ENCODE measurements at regions not wholly inside any gene's neighbourhood (a gene's known extent, or its start where the extent isn't known, plus 50 kb on each side); places are given as distances from the start of the nearest gene placed in this dataset.

DNA sequence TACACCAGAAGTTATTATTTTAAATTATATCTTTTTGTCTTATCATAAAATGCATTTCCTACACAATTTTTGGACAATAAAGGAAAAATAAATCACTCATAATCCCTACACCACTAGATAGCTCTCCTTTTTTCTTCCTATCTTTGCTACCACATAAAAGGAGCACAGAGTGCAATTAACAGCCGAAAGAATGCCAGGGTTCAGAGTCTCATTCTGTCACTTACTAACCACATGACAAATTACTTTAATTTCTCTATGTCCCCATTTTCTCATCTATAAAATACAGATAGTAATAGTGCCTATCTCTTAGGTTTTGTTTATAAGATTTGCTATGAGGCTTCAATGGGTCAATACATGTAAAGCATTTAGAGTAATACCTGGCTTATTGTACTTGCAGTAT lies 158.7 kb upstream of the GRIN3A start:
- WGBS (ENCODE audit: insufficient coverage) = no CpG with 5 or more reads among the region's 1 CpG
- Histone ChIP-seq H3K4me3 (ENCODE audit: control insufficient read depth in 1 of 2, extremely low read depth in 1 of 2, low read length in 1 of 2) (no peak overlapping the region), H3K4me1 (ENCODE audit: control insufficient read depth in 1 of 2, extremely low read depth in 1 of 2, insufficient read depth in 2 of 2, low read length in 2 of 2) (no peaks in the 10 kb centered on the region), H3K27ac (ENCODE audit: low read length) (no peak overlapping the region), H3K9me3 (no peaks in the 10 kb centered on the region), H3K36me3 (ENCODE audit: control insufficient read depth in 2 of 2, extremely low read depth in 1 of 2, insufficient read depth in 1 of 2, low read length in 1 of 2) (no peaks in the 10 kb centered on the region), H3K27me3 (replicated peaks in 1 of 2; ENCODE audit: control insufficient read depth in 2 of 2, extremely low read depth in 1 of 2, insufficient read depth in 2 of 2, low read length in 1 of 2) (no peaks in the 10 kb centered on the region)
- no peak for ATAC-seq (replicated peaks in 1 of 4)
- Mint-ChIP-seq H3K27me3 (no peaks in the 10 kb centered on the region), H3K4me1 (no peaks in the 10 kb centered on the region), H3K4me3 (no peak overlapping the region), H3K27ac (no peak overlapping the region), H3K9me3 (peaks cover 0 to 11% (median 0%) of the 10 kb centered on the region in 3 donors), H3K36me3 (no peaks in the 10 kb centered on the region)
- ChIA-PET POLR2A (no interaction called here), CTCF (no interaction called here)
- no peak for DNase-seq

DNA sequence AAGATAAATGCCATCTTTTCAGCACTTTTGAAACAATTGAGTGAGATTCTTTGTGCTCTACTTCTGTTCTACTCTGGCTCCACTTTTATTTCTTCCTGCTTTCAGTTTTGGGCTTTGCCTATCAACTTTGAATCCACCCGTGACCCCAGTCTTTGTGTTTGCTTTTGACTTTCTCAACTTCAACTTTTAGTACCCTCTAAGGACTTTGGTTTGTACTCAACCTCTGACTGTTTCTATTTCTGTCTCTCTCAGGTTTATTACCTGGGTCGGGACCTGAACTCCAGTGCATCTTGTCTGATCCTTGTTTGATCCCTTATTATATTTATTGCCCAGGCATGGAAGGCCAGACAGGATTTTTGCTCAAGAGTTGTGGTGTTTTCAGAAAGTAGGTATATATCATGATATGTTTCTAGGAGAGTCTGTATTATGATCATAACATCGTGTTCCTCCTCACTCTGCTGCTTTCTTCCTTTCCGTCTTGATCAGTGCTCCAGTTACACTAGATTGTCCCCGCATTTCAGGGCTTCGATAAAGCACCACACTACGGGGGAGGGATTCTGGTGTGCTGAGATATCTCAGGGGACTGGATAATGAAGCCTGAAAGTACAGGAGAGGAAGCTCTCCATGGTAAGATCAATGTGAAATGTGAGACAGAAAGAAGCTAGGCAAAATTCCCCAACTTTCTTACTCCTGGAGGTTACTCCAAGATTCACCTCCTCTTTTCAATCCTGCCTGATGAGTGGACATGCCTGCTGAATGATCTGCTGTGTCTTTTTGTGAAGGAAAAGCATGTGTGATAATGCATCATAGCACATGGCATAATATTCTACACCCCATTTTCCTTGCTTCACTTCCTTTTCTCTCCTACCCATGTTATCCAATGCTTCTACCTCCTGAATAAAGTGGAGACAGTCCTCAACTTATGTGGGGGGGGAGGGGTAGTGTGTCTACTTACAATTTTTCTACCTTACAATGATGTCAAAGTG lies 155.5 kb upstream of the GRIN3A start:
- POLR2A ChIA-PET = no interaction called here
- ATAC-seq (replicated peaks in 1 of 4) = no peak
- H3K4me1 ChIP-seq (ENCODE audit: control insufficient read depth in 1 of 2, extremely low read depth in 1 of 2, insufficient read depth in 2 of 2, low read length in 2 of 2) = no peaks in the 10 kb centered on the region
- no peaks in the 10 kb centered on the region for H3K36me3 ChIP-seq (ENCODE audit: control insufficient read depth in 2 of 2, extremely low read depth in 1 of 2, insufficient read depth in 1 of 2, low read length in 1 of 2)
- WGBS (ENCODE audit: insufficient coverage) = 83% methylated on average over 1 of the region's 7 CpGs
- CTCF ChIA-PET = no interaction called here
- no peak overlapping the region for H3K27ac Mint-ChIP-seq
- H3K4me3 ChIP-seq (ENCODE audit: control insufficient read depth in 1 of 2, extremely low read depth in 1 of 2, low read length in 1 of 2) = no peak overlapping the region
- no peaks in the 10 kb centered on the region for H3K4me1 Mint-ChIP-seq
- no peaks in the 10 kb centered on the region for H3K27me3 ChIP-seq (replicated peaks in 1 of 2; ENCODE audit: control insufficient read depth in 2 of 2, extremely low read depth in 1 of 2, insufficient read depth in 2 of 2, low read length in 1 of 2)
- H3K27ac ChIP-seq (ENCODE audit: low read length) = no peak overlapping the region
- H3K27me3 Mint-ChIP-seq = no peaks in the 10 kb centered on the region
- no peak overlapping the region for H3K4me3 Mint-ChIP-seq
- H3K9me3 Mint-ChIP-seq = peaks cover 0 to 9% (median 0%) of the 10 kb centered on the region in 3 donors
- no peak for DNase-seq
- no peaks in the 10 kb centered on the region for H3K9me3 ChIP-seq
- no peaks in the 10 kb centered on the region for H3K36me3 Mint-ChIP-seq

DNA sequence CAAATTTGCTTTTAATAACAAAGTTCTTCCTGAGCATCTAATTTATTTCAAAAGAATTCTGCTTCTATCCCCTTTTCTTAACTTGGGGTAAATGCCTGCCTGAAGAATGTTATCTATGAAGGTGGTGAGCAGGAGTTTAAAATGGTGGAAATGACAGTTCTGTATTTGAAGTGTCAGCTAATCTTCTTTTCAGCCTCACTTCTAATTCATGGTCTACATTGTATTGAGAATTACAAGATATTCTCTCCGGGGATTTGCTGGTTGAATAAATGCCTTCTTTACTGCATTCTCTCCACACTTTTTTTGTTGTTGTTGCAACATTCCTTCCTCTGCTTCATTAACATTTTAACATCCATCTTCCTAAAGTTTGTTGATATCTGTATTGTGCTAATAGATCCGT lies 143.1 kb upstream of the GRIN3A start:
- H3K4me3 ChIP-seq (ENCODE audit: control insufficient read depth in 1 of 2, extremely low read depth in 1 of 2, low read length in 1 of 2) = no peak overlapping the region

DNA sequence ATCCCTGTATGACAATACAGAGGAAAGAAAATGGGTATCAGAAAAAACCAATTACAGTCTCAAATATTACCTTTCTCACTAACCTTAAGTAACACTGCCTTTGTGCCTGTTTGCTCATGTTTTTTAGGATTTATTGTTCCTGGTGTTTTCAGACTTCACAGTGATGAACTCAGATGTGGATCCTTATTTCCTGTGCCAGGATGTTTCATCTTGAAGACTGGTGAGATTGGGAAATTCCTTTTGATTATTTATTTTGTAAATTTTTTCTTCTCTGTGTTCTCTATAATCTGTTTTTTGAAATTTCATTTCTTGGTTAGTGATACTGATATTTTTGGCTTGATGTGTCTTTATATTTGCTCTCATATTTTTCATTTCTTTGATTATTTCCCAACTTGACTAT lies 142.4 kb upstream of the GRIN3A start:
- no peaks in the 10 kb centered on the region for H3K27me3 Mint-ChIP-seq
- ATAC-seq (replicated peaks in 1 of 4) = no peak

More for the DNA sequence above, 143.1 kb upstream of the GRIN3A start:
- Mint-ChIP-seq H3K27ac (no peak overlapping the region), H3K27me3 (no peaks in the 10 kb centered on the region), H3K9me3 (peaks cover 0 to 6% (median 2%) of the 10 kb centered on the region in 3 donors), H3K36me3 (no peaks in the 10 kb centered on the region), H3K4me1 (no peaks in the 10 kb centered on the region), H3K4me3 (no peak overlapping the region)
- no peak for ATAC-seq (replicated peaks in 1 of 4)
- no peak overlapping the region for H3K27ac ChIP-seq (ENCODE audit: low read length)
- DNase-seq = no peak
- H3K9me3 ChIP-seq = no peaks in the 10 kb centered on the region
- H3K36me3 ChIP-seq (ENCODE audit: control insufficient read depth in 2 of 2, extremely low read depth in 1 of 2, insufficient read depth in 1 of 2, low read length in 1 of 2) = no peaks in the 10 kb centered on the region
- CTCF ChIA-PET = no interaction called here
- POLR2A ChIA-PET = no interaction called here
- no peaks in the 10 kb centered on the region for H3K27me3 ChIP-seq (replicated peaks in 1 of 2; ENCODE audit: control insufficient read depth in 2 of 2, extremely low read depth in 1 of 2, insufficient read depth in 2 of 2, low read length in 1 of 2)
- no peaks in the 10 kb centered on the region for H3K4me1 ChIP-seq (ENCODE audit: control insufficient read depth in 1 of 2, extremely low read depth in 1 of 2, insufficient read depth in 2 of 2, low read length in 2 of 2)
- WGBS (ENCODE audit: insufficient coverage) = no CpG with 5 or more reads among the region's 2 CpGs

DNA sequence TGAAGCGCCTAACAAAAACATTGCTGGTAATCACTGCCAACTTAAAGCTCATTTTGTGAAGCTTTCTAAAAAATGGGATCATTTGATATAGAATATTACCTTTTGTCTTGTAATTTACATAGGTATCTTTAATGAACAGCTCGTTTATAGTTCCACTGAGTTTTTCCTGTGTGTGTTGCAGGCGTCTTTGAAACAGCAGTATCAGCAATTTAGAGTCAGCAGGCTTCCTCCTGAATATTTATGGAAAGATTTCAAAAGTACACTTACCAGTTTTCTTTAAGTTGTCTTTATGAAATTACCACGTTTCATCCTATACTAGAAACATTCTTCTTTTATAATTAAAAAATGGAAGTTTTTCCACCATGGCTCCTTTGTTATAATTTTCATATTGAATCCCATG lies 140.3 kb upstream of the GRIN3A start:
- CTCF ChIA-PET = interaction anchor here in 1 of 2 donors (0.5 kb wide), 1 partner anchor 14 kb away, joined by 4 read pairs; no protein-coding TSS in a partner anchor
- no peaks in the 10 kb centered on the region for H3K4me1 Mint-ChIP-seq
- Histone ChIP-seq H3K4me3 (ENCODE audit: control insufficient read depth in 1 of 2, extremely low read depth in 1 of 2, low read length in 1 of 2) (no peak overlapping the region), H3K4me1 (ENCODE audit: control insufficient read depth in 1 of 2, extremely low read depth in 1 of 2, insufficient read depth in 2 of 2, low read length in 2 of 2) (no peaks in the 10 kb centered on the region), H3K27ac (ENCODE audit: low read length) (no peak overlapping the region), H3K36me3 (ENCODE audit: control insufficient read depth in 2 of 2, extremely low read depth in 1 of 2, insufficient read depth in 1 of 2, low read length in 1 of 2) (no peaks in the 10 kb centered on the region), H3K27me3 (replicated peaks in 1 of 2; ENCODE audit: control insufficient read depth in 2 of 2, extremely low read depth in 1 of 2, insufficient read depth in 2 of 2, low read length in 1 of 2) (no peaks in the 10 kb centered on the region), H3K9me3 (no peaks in the 10 kb centered on the region)
- no peak overlapping the region for H3K4me3 Mint-ChIP-seq
- H3K9me3 Mint-ChIP-seq = peaks cover 0 to 6% (median 2%) of the 10 kb centered on the region in 3 donors
- H3K27ac Mint-ChIP-seq = no peak overlapping the region
- H3K36me3 Mint-ChIP-seq = no peaks in the 10 kb centered on the region
- ATAC-seq (replicated peaks in 1 of 4) (no peak), DNase-seq (no peak)
- H3K27me3 Mint-ChIP-seq = no peaks in the 10 kb centered on the region
- POLR2A ChIA-PET = no interaction called here
- no CpG with 5 or more reads among the region's 4 CpGs for WGBS (ENCODE audit: insufficient coverage)

More for the DNA sequence above, 142.4 kb upstream of the GRIN3A start:
- H3K4me1 ChIP-seq (ENCODE audit: control insufficient read depth in 1 of 2, extremely low read depth in 1 of 2, insufficient read depth in 2 of 2, low read length in 2 of 2) = no peaks in the 10 kb centered on the region
- Mint-ChIP-seq H3K9me3 (peaks cover 0 to 6% (median 2%) of the 10 kb centered on the region in 3 donors), H3K4me1 (no peaks in the 10 kb centered on the region), H3K4me3 (no peak overlapping the region), H3K36me3 (no peaks in the 10 kb centered on the region), H3K27ac (no peak overlapping the region)
- no peak overlapping the region for H3K4me3 ChIP-seq (ENCODE audit: control insufficient read depth in 1 of 2, extremely low read depth in 1 of 2, low read length in 1 of 2)
- ChIA-PET CTCF (no interaction called here), POLR2A (no interaction called here)
- no peak for DNase-seq
- no peaks in the 10 kb centered on the region for H3K27me3 ChIP-seq (replicated peaks in 1 of 2; ENCODE audit: control insufficient read depth in 2 of 2, extremely low read depth in 1 of 2, insufficient read depth in 2 of 2, low read length in 1 of 2)
- H3K27ac ChIP-seq (ENCODE audit: low read length) = no peak overlapping the region
- H3K9me3 ChIP-seq = no peaks in the 10 kb centered on the region
- no peaks in the 10 kb centered on the region for H3K36me3 ChIP-seq (ENCODE audit: control insufficient read depth in 2 of 2, extremely low read depth in 1 of 2, insufficient read depth in 1 of 2, low read length in 1 of 2)

DNA sequence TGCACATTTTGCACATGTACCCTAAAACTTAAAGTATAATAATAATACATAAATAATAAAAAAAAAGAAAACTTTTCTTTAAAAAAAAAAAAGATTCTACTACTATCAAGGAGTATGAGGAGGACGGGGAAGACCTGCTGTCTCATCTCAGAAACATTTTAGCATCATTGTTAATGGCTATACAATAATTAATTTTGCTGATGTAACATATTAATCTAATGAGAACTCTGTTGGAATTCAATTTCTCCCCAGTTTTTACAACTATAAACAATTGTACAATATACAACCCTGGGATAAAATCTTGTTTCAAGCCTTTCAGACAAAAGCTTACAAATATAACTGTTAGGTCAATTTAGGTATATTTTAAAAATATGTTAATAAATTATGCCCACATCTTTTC lies 139.0 kb upstream of the GRIN3A start:
- Mint-ChIP-seq H3K27me3 (no peaks in the 10 kb centered on the region), H3K36me3 (no peaks in the 10 kb centered on the region), H3K27ac (no peak overlapping the region), H3K9me3 (peaks cover 0 to 5% (median 0%) of the 10 kb centered on the region in 3 donors), H3K4me3 (no peak overlapping the region), H3K4me1 (no peaks in the 10 kb centered on the region)
- no peak overlapping the region for H3K27ac ChIP-seq (ENCODE audit: low read length)
- no peaks in the 10 kb centered on the region for H3K4me1 ChIP-seq (ENCODE audit: control insufficient read depth in 1 of 2, extremely low read depth in 1 of 2, insufficient read depth in 2 of 2, low read length in 2 of 2)
- no peaks in the 10 kb centered on the region for H3K36me3 ChIP-seq (ENCODE audit: control insufficient read depth in 2 of 2, extremely low read depth in 1 of 2, insufficient read depth in 1 of 2, low read length in 1 of 2)
- no CpG with 5 or more reads among the region's 1 CpG for WGBS (ENCODE audit: insufficient coverage)
- ChIA-PET CTCF (no interaction called here), POLR2A (no interaction called here)
- no peaks in the 10 kb centered on the region for H3K9me3 ChIP-seq
- no peak overlapping the region for H3K4me3 ChIP-seq (ENCODE audit: control insufficient read depth in 1 of 2, extremely low read depth in 1 of 2, low read length in 1 of 2)
- no peaks in the 10 kb centered on the region for H3K27me3 ChIP-seq (replicated peaks in 1 of 2; ENCODE audit: control insufficient read depth in 2 of 2, extremely low read depth in 1 of 2, insufficient read depth in 2 of 2, low read length in 1 of 2)
- no peak for DNase-seq
- no peak for ATAC-seq (replicated peaks in 1 of 4)
